Erythroblast (primary cell): ENCODE measurements at regions not wholly inside any gene's neighbourhood (a gene's known extent, or its start where the extent isn't known, plus 50 kb on each side); places are given as distances from the start of the nearest gene placed in this dataset.

Experiments used
- GATA1 ChIP-seq: IDR thresholded peaks from 2 replicates; pipeline ENCODE4 v1.6.1; 2011; ENCODE audit warnings: low read depth, mild to moderate bottlenecking, control low read depth, low read length, moderate library complexity
- POLR2A ChIP-seq: IDR thresholded peaks from 2 replicates; pipeline ENCODE4 v1.6.1; 2011; ENCODE audit warnings: mild to moderate bottlenecking, low read length

DNA sequence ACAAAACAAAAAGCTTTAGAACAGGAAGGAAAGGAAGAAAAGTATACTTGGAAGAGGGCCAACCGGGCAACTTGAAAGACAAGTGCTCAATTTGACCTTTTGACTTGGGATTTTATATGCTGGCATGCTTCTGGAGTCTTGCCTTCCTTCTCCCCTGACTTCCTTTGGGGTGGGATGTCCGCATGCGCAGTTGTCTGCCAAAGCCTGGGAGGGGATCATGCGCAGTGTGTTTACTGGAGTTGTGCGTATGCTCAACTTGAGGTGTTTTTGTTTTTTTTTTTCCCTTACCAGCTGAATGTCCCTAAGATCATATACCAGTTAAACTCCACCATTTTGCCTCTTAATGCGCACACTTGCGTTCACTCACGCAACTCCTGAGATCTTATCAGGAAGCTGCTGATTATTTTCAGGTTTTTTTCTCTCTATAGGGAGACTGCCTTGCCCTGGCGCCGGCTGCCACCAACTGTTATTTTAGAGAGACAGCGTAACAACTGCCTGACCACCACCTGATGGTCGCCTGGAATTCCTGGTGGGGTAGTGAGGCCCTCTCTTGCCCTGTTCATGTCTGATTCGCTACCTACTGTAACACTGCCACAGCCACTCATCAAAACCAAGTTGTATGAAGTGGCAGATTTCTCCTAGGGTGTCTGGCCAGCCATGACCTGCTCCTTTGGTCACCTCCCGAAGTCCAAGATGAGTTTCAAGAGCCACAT, 138.7 kb upstream of the ZNF644 start:
- TF ChIP-seq POLR2A (no peak), GATA1 (no peak)
